ENCODE measurements at regions not wholly inside any gene's neighbourhood (a gene's known extent, or its start where the extent isn't known, plus 50 kb on each side); places are given as distances from the start of the nearest gene placed in this dataset.

- no peak overlapping the region for H3K4me2 ChIP-seq (ENCODE audit: low read length)
- H3K9me3 ChIP-seq (ENCODE audit: insufficient read depth, low read depth, low read length): no peaks in the 10 kb centered on the region
- TF ChIP-seq EZH2 (IDR thresholded peaks at IDR 0.05; ENCODE audit: insufficient read depth, low read length) (no peak), CTCF (IDR thresholded peaks at IDR 0.05; ENCODE audit: insufficient read depth, low read depth, low read length) (no peak)
- no peak overlapping the region for H3K27ac ChIP-seq (ENCODE audit: low read depth, low read length)
- no peak overlapping the region for H2AFZ ChIP-seq (ENCODE audit: low read depth, low read length)
- H3K9ac ChIP-seq (ENCODE audit: low read length): no peak overlapping the region
- no peaks in the 10 kb centered on the region for H4K20me1 ChIP-seq (ENCODE audit: insufficient read depth, low read length)
- peaks cover 3% of the 10 kb centered on the region for H3K9me3 Mint-ChIP-seq (ENCODE audit: unreplicated experiment)
- DNase-seq (ENCODE audit: low read depth): no peak
- H3K4me3 ChIP-seq (ENCODE audit: insufficient read depth, low read depth, low read length): no peak overlapping the region
- H3K27me3 ChIP-seq (ENCODE audit: insufficient read depth, low read length): no peaks in the 10 kb centered on the region
- peaks cover 31% of the 10 kb centered on the region for H3K4me1 Mint-ChIP-seq (ENCODE audit: low read depth, unreplicated experiment)
- no peaks in the 10 kb centered on the region for H3K36me3 ChIP-seq (ENCODE audit: insufficient read depth, low read length)
- no peak overlapping the region for H3K27ac Mint-ChIP-seq (ENCODE audit: unreplicated experiment)
- H3K36me3 Mint-ChIP-seq (ENCODE audit: low read depth, unreplicated experiment): no peaks in the 10 kb centered on the region
- no peaks in the 10 kb centered on the region for H3K79me2 ChIP-seq (ENCODE audit: insufficient read depth, low read length)
- H3K27me3 Mint-ChIP-seq (ENCODE audit: low read depth, unreplicated experiment): no peaks in the 10 kb centered on the region
- no peak overlapping the region for H3K4me3 Mint-ChIP-seq (ENCODE audit: unreplicated experiment)
- H3K4me1 ChIP-seq (ENCODE audit: insufficient read depth, low read length): peaks cover 15% of the 10 kb centered on the region
- FAIRE-seq: no peak
Measured at GRCh38 chr10:4077804-4078203, 292.8 kb upstream of the KLF6 start.

GRCh38 chr10:4076983-4077382 lies 292.0 kb upstream of the KLF6 start:
- H3K4me1 Mint-ChIP-seq (ENCODE audit: low read depth, unreplicated experiment): peaks cover 27% of the 10 kb centered on the region
- H3K9ac ChIP-seq (ENCODE audit: low read length): no peak overlapping the region
- no peak overlapping the region for H3K4me3 Mint-ChIP-seq (ENCODE audit: unreplicated experiment)
- no peak overlapping the region for H3K4me2 ChIP-seq (ENCODE audit: low read length)
- no peak overlapping the region for H2AFZ ChIP-seq (ENCODE audit: low read depth, low read length)
- DNase-seq (ENCODE audit: low read depth): no peak
- H3K9me3 ChIP-seq (ENCODE audit: insufficient read depth, low read depth, low read length): no peaks in the 10 kb centered on the region
- no peak for FAIRE-seq
- TF ChIP-seq EZH2 (IDR thresholded peaks at IDR 0.05; ENCODE audit: insufficient read depth, low read length) (no peak), CTCF (IDR thresholded peaks at IDR 0.05; ENCODE audit: insufficient read depth, low read depth, low read length) (no peak)
- no peaks in the 10 kb centered on the region for H4K20me1 ChIP-seq (ENCODE audit: insufficient read depth, low read length)
- H3K27me3 Mint-ChIP-seq (ENCODE audit: low read depth, unreplicated experiment): no peaks in the 10 kb centered on the region
- no peaks in the 10 kb centered on the region for H3K36me3 Mint-ChIP-seq (ENCODE audit: low read depth, unreplicated experiment)
- no peak overlapping the region for H3K4me3 ChIP-seq (ENCODE audit: insufficient read depth, low read depth, low read length)
- H3K36me3 ChIP-seq (ENCODE audit: insufficient read depth, low read length): no peaks in the 10 kb centered on the region
- no peak overlapping the region for H3K27ac Mint-ChIP-seq (ENCODE audit: unreplicated experiment)
- H3K27me3 ChIP-seq (ENCODE audit: insufficient read depth, low read length): no peaks in the 10 kb centered on the region
- H3K79me2 ChIP-seq (ENCODE audit: insufficient read depth, low read length): no peaks in the 10 kb centered on the region
- H3K27ac ChIP-seq (ENCODE audit: low read depth, low read length): no peak overlapping the region
- H3K9me3 Mint-ChIP-seq (ENCODE audit: unreplicated experiment): peaks cover 3% of the 10 kb centered on the region
- peaks cover 15% of the 10 kb centered on the region for H3K4me1 ChIP-seq (ENCODE audit: insufficient read depth, low read length)

GRCh38 chr10:4075443-4075842 lies 290.4 kb upstream of the KLF6 start:
- Mint-ChIP-seq H3K9me3 (ENCODE audit: unreplicated experiment) (peaks cover 3% of the 10 kb centered on the region), H3K4me3 (ENCODE audit: unreplicated experiment) (no peak overlapping the region), H3K27me3 (ENCODE audit: low read depth, unreplicated experiment) (no peaks in the 10 kb centered on the region), H3K4me1 (ENCODE audit: low read depth, unreplicated experiment) (peaks cover 20% of the 10 kb centered on the region), H3K27ac (ENCODE audit: unreplicated experiment) (no peak overlapping the region), H3K36me3 (ENCODE audit: low read depth, unreplicated experiment) (no peaks in the 10 kb centered on the region)
- TF ChIP-seq EZH2 (IDR thresholded peaks at IDR 0.05; ENCODE audit: insufficient read depth, low read length) (no peak), CTCF (IDR thresholded peaks at IDR 0.05; ENCODE audit: insufficient read depth, low read depth, low read length) (no peak)
- no peaks in the 10 kb centered on the region for H3K9me3 ChIP-seq (ENCODE audit: insufficient read depth, low read depth, low read length)
- H2AFZ ChIP-seq (ENCODE audit: low read depth, low read length): no peak overlapping the region
- no peaks in the 10 kb centered on the region for H3K36me3 ChIP-seq (ENCODE audit: insufficient read depth, low read length)
- H3K4me3 ChIP-seq (ENCODE audit: insufficient read depth, low read depth, low read length): no peak overlapping the region
- no peak overlapping the region for H3K9ac ChIP-seq (ENCODE audit: low read length)
- peaks cover 11% of the 10 kb centered on the region for H3K4me1 ChIP-seq (ENCODE audit: insufficient read depth, low read length)
- no peaks in the 10 kb centered on the region for H4K20me1 ChIP-seq (ENCODE audit: insufficient read depth, low read length)
- no peak for DNase-seq (ENCODE audit: low read depth)
- H3K79me2 ChIP-seq (ENCODE audit: insufficient read depth, low read length): no peaks in the 10 kb centered on the region
- no peak overlapping the region for H3K27ac ChIP-seq (ENCODE audit: low read depth, low read length)
- no peak overlapping the region for H3K4me2 ChIP-seq (ENCODE audit: low read length)
- FAIRE-seq: peak; percentile 65
- no peaks in the 10 kb centered on the region for H3K27me3 ChIP-seq (ENCODE audit: insufficient read depth, low read length)
